PC-3 (cell line): ENCODE measurements at regions not wholly inside any gene's neighbourhood (a gene's known extent, or its start where the extent isn't known, plus 50 kb on each side); places are given as distances from the start of the nearest gene placed in this dataset.

Experiments used
- ATAC-seq: fragments of 200-7000 bp; cut with Tn5 transposase; 2 replicates; pipeline ENCODE4 v1.9.1; 2020; ENCODE audit warnings: mild to moderate bottlenecking, moderate library complexity
- BruUV-seq: library from RNA; stranded (reverse); fragments of 400-500 nt; replicated peaks from 2 replicates; lab custom pipeline; 2021; lab: Mats Ljungman, UMichigan
- CTCF ChIA-PET: fragments of 300-600 bp; sonication (Branson Sonifier 250); formaldehyde crosslinking; loops from one replicate; lab custom pipeline; 2022; ENCODE audit warnings: antibody characterized with exemption; lab: Charles Lee
- POLR2A ChIA-PET: fragments of 300-600 bp; sonication (Branson Sonifier 250); formaldehyde crosslinking; loops from one replicate; lab custom pipeline; 2022; ENCODE audit warnings: antibody characterized with exemption; ENCODE audit not compliant: unreplicated experiment; lab: Charles Lee
- DNase-seq: peaks from one replicate; pipeline ENCODE4 v3.0.0-alpha.2; 2015
- H2AFZ ChIP-seq: fragments of 300-600 bp; sonication (generic); 2 replicates; pipeline ENCODE4 v1.6.0; 2016; ENCODE audit warnings: antibody characterized with exemption, low read length
- H3F3A ChIP-seq: fragments of 300-600 bp; sonication (generic); one replicate; pipeline ENCODE4 v1.6.0; 2017; ENCODE audit warnings: antibody characterized with exemption, low read length, control low read depth, mild to moderate bottlenecking; ENCODE audit not compliant: unreplicated experiment
- H3K27ac ChIP-seq: fragments of 300-600 bp; sonication (generic); 2 replicates; pipeline ENCODE4 v1.5.1; 2016; ENCODE audit warnings: mild to moderate bottlenecking, low read length
- H3K27me3 ChIP-seq: fragments of 300-600 bp; sonication (generic); 2 replicates; pipeline ENCODE4 v1.6.1; 2016; ENCODE audit warnings: low read length, mixed read lengths
- H3K36me3 ChIP-seq: fragments of 300-600 bp; sonication (generic); 2 replicates; pipeline ENCODE4 v1.6.1; 2016; ENCODE audit warnings: low read depth, mixed run types, low read length, mixed read lengths
- H3K4me1 ChIP-seq: fragments of 300-600 bp; sonication (generic); 2 replicates; pipeline ENCODE4 v1.5.1; 2016; ENCODE audit warnings: low read length; ENCODE audit not compliant: insufficient read depth
- H3K4me2 ChIP-seq: fragments of 300-600 bp; sonication (generic); 2 replicates; pipeline ENCODE4 v1.6.0; 2016; ENCODE audit warnings: low read length
- H3K4me3 ChIP-seq: fragments of 300-600 bp; sonication (generic); 2 replicates; pipeline ENCODE4 v1.5.1; 2016; ENCODE audit warnings: mild to moderate bottlenecking, low read length, mixed read lengths
- H3K79me2 ChIP-seq: fragments of 300-600 bp; sonication (generic); 2 replicates; pipeline ENCODE4 v1.6.1; 2017; ENCODE audit warnings: low read length, mixed read lengths
- H3K9ac ChIP-seq: fragments of 300-600 bp; sonication (generic); 2 replicates; pipeline ENCODE4 v1.6.0; 2016; ENCODE audit warnings: mild to moderate bottlenecking, low read length
- H3K9me2 ChIP-seq: fragments of 300-600 bp; sonication (generic); replicated peaks from 2 replicates; pipeline ENCODE4 v1.6.1; 2016; ENCODE audit warnings: mixed run types, low read length, mixed read lengths
- H3K9me3 ChIP-seq: fragments of 300-600 bp; sonication (generic); 2 replicates; pipeline ENCODE4 v1.6.1; 2016; ENCODE audit warnings: low read length, mixed read lengths
- H4K20me1 ChIP-seq: fragments of 300-600 bp; sonication (generic); 2 replicates; pipeline ENCODE4 v1.6.1; 2016; ENCODE audit warnings: low read length, mixed read lengths
- CTCF ChIP-seq: fragments of 300-600 bp; sonication (generic); conservative IDR thresholded peaks from 2 replicates; pipeline ENCODE4 v1.5.1; 2017; ENCODE audit warnings: antibody characterized with exemption, low read depth, mild to moderate bottlenecking, low read length
- EZH2 ChIP-seq: fragments of 300-600 bp; sonication (generic); IDR thresholded peaks from one replicate; pipeline ENCODE4 v1.6.1; 2017; ENCODE audit warnings: antibody characterized with exemption, mild to moderate bottlenecking, low read length; ENCODE audit not compliant: unreplicated experiment
- EZH2phosphoT487 ChIP-seq: fragments of 300-600 bp; sonication (generic); IDR thresholded peaks from 2 replicates; pipeline ENCODE4 v1.6.1; 2018; ENCODE audit warnings: mild to moderate bottlenecking, antibody characterized with exemption, low read length, borderline replicate concordance
- intact Hi-C: fragments of 100-400 bp; cut with micrococcal nuclease; formaldehyde crosslinking; loops from 2 replicates; pipeline ENCODE4 v1.9.0; 2023

GRCh38 chr1:104621221-104621620, 871.5 kb downstream of the AMY1C start:
- Histone ChIP-seq H3K9me3 (peaks cover 10% of the 10 kb centered on the region; the same call in 1 of the 2 replicates), H3K79me2 (no peaks in the 10 kb centered on the region), H3K27ac (no peak overlapping the region), H3K9me2 (no peaks in the 10 kb centered on the region; the same call in 1 of the 2 replicates), H3K4me1 (no peaks in the 10 kb centered on the region), H4K20me1 (no peaks in the 10 kb centered on the region), H3F3A (no peaks in the 10 kb centered on the region), H3K36me3 (no peaks in the 10 kb centered on the region), H3K4me3 (no peak overlapping the region), H2AFZ (no peak overlapping the region), H3K9ac (no peak overlapping the region), H3K27me3 (no peaks in the 10 kb centered on the region), H3K4me2 (no peak overlapping the region)
- CTCF ChIA-PET, result no interaction called here
- ATAC-seq (no peak), DNase-seq (no peak)
- TF ChIP-seq EZH2 (no peak), EZH2phosphoT487 (no peak), CTCF (no peak)
- intact Hi-C loops, result no loop called here
- no TSS peak for BruUV-seq
- POLR2A ChIA-PET, result no interaction called here

- intact Hi-C loops, result no loop called here
- Histone ChIP-seq H3K9me2 (no peaks in the 10 kb centered on the region; the same call in 1 of the 2 replicates), H3K79me2 (no peaks in the 10 kb centered on the region), H3K27ac (no peak overlapping the region), H3K4me1 (no peaks in the 10 kb centered on the region), H4K20me1 (no peaks in the 10 kb centered on the region), H3K9me3 (no peaks in the 10 kb centered on the region), H3K27me3 (no peaks in the 10 kb centered on the region), H3K9ac (no peak overlapping the region), H2AFZ (no peak overlapping the region), H3K36me3 (no peaks in the 10 kb centered on the region), H3K4me3 (no peak overlapping the region), H3F3A (no peaks in the 10 kb centered on the region), H3K4me2 (no peak overlapping the region)
- TF ChIP-seq CTCF (no peak), EZH2phosphoT487 (no peak), EZH2 (no peak)
- ChIA-PET CTCF (no interaction called here), POLR2A (no interaction called here)
- DNase-seq, result no peak
- no TSS peak for BruUV-seq
- ATAC-seq, result no peak
These were observed 874.8 kb downstream of the AMY1C start for GRCh38 chr1:104624538-104624937.

DNA sequence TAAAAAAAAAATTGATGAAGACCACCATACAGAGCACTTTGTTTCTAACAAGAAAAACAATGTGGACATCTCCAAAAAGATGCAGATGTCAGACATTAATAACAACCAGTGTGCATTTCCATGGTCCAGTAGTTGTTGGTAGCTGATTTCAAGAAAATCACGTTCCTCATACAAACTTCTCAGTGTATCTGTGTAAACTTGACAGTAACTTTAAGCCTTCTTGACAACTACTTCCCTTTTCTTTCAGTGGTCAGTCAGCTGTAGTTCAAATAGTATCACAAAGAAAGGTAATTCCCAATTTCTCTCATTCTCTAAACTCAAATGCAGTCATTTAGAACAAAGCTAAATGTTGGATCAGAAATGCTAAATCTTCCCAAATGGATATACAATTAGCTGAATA, 879.9 kb downstream of the AMY1C start:
- no peaks in the 10 kb centered on the region; the same call in 1 of the 2 replicates for H3K9me2 ChIP-seq
- H3K4me3 ChIP-seq, result no peak overlapping the region
- no peaks in the 10 kb centered on the region for H3K79me2 ChIP-seq
- no peaks in the 10 kb centered on the region for H3K27me3 ChIP-seq
- BruUV-seq, result no TSS peak
- intact Hi-C loops, result no loop called here
- H3K4me2 ChIP-seq, result no peak overlapping the region
- H2AFZ ChIP-seq, result no peak overlapping the region
- H3F3A ChIP-seq, result no peaks in the 10 kb centered on the region
- H3K9me3 ChIP-seq, result no peaks in the 10 kb centered on the region
- POLR2A ChIA-PET, result no interaction called here
- no peak overlapping the region for H3K27ac ChIP-seq
- H3K4me1 ChIP-seq, result no peaks in the 10 kb centered on the region
- CTCF ChIA-PET, result no interaction called here
- no peak for TF ChIP-seq CTCF
- TF ChIP-seq EZH2phosphoT487, result no peak
- TF ChIP-seq EZH2, result no peak
- H3K36me3 ChIP-seq, result no peaks in the 10 kb centered on the region
- no peak overlapping the region for H3K9ac ChIP-seq
- ATAC-seq, result no peak
- H4K20me1 ChIP-seq, result no peaks in the 10 kb centered on the region
- no peak for DNase-seq
